22Rv1 (cell line): ENCODE measurements at regions not wholly inside any gene's neighbourhood (a gene's known extent, or its start where the extent isn't known, plus 50 kb on each side); places are given as distances from the start of the nearest gene placed in this dataset.

Source experiments
- CTCF ChIP-seq: fragments of 450-650 bp; IDR thresholded peaks from 2 replicates; pipeline ENCODE4 v1.5.1; 2017; ENCODE audit warnings: mild to moderate bottlenecking
- ZFX ChIP-seq: fragments of 450-650 bp; IDR thresholded peaks from 2 replicates; pipeline ENCODE4 v1.6.1; 2017; ENCODE audit warnings: antibody characterized with exemption, borderline replicate concordance

GRCh38 chr2:30068067-30068466, 78.7 kb upstream of the YPEL5 start:
- no peak for TF ChIP-seq CTCF
- TF ChIP-seq ZFX: no peak
